ENCODE measurements at regions not wholly inside any gene's neighbourhood (a gene's known extent, or its start where the extent isn't known, plus 50 kb on each side); places are given as distances from the start of the nearest gene placed in this dataset.
"Not testable (repeated sequence)": the region's sequence is repeated elsewhere in the genome, so short reads cannot be mapped to it uniquely, and the experiment has no call there.

GRCh38 chr15:79144290-79144689, 53.7 kb upstream of the RASGRF1 start:
- not testable (repeated sequence) for TF ChIP-seq EP300 (IDR thresholded peaks at IDR 0.05; ENCODE audit: low read depth); POLR2AphosphoS5 (IDR thresholded peaks at IDR 0.05)
